H9 (cell line): ENCODE measurements at regions not wholly inside any gene's neighbourhood (a gene's known extent, or its start where the extent isn't known, plus 50 kb on each side); places are given as distances from the start of the nearest gene placed in this dataset.

ENCODE experiments used
- DNase-seq: peaks from one replicate; pipeline ENCODE4 v3.0.0-alpha.2; 2017
- H2AFZ ChIP-seq: one replicate; pipeline ENCODE4 v1.6.1; 2013; ENCODE audit warnings: mild to moderate bottlenecking, low read length, control low read depth, moderate library complexity
- H2AK5ac ChIP-seq: 2 replicates; pipeline ENCODE4 v1.6.1; 2013; ENCODE audit warnings: low read length, control low read depth, mixed read lengths; ENCODE audit not compliant: insufficient read length
- H2BK120ac ChIP-seq: one replicate; pipeline ENCODE4 v1.6.1; 2013; ENCODE audit warnings: low read depth, mild to moderate bottlenecking, low read length, control low read depth, inconsistent platforms; ENCODE audit not compliant: poor library complexity, severe bottlenecking
- H2BK12ac ChIP-seq: 2 replicates; pipeline ENCODE4 v1.6.1; 2013; ENCODE audit warnings: low read length, control low read depth, mixed read lengths, low read depth; ENCODE audit not compliant: insufficient read length
- H2BK15ac ChIP-seq: 2 replicates; pipeline ENCODE4 v1.6.1; 2013; ENCODE audit warnings: low read depth, low read length, control low read depth
- H2BK20ac ChIP-seq: one replicate; pipeline ENCODE4 v1.6.1; 2013; ENCODE audit warnings: low read depth, mild to moderate bottlenecking, low read length, control low read depth, inconsistent platforms; ENCODE audit not compliant: poor library complexity, severe bottlenecking
- H2BK5ac ChIP-seq: 2 replicates; pipeline ENCODE4 v1.6.1; 2013; ENCODE audit warnings: low read length, control low read depth, mixed read lengths; ENCODE audit not compliant: insufficient read length
- H3K14ac ChIP-seq: 2 replicates; pipeline ENCODE4 v1.6.1; 2013; ENCODE audit warnings: low read length, control low read depth; ENCODE audit not compliant: insufficient read depth
- H3K18ac ChIP-seq: 2 replicates; pipeline ENCODE4 v1.6.1; 2013; ENCODE audit warnings: low read depth, mild to moderate bottlenecking, mixed read lengths, low read length, control low read depth; ENCODE audit not compliant: insufficient read length
- H3K23ac ChIP-seq: 2 replicates; pipeline ENCODE4 v1.6.1; 2013; ENCODE audit warnings: low read length, control low read depth, mixed read lengths, low read depth; ENCODE audit not compliant: insufficient read length
- H3K23me2 ChIP-seq: 2 replicates; pipeline ENCODE4 v1.6.1; 2013; ENCODE audit warnings: low read depth, mild to moderate bottlenecking, mixed read lengths, low read length, control low read depth; ENCODE audit not compliant: insufficient read length, poor library complexity, severe bottlenecking
- H3K27ac ChIP-seq: 2 replicates; pipeline ENCODE4 v1.5.1; 2013; ENCODE audit warnings: low read length, control low read depth, mixed read lengths, low read depth; ENCODE audit not compliant: insufficient read length
- H3K27me3 ChIP-seq: 2 replicates; pipeline ENCODE4 v1.6.1; 2013; ENCODE audit warnings: low read length, control low read depth, inconsistent platforms; ENCODE audit not compliant: insufficient read depth
- H3K4ac ChIP-seq: 2 replicates; pipeline ENCODE4 v1.6.1; 2013; ENCODE audit warnings: low read depth, mild to moderate bottlenecking, control low read depth, inconsistent platforms, low read length, moderate library complexity
- H3K4me1 ChIP-seq: 2 replicates; pipeline ENCODE4 v1.6.1; 2013; ENCODE audit warnings: low read length, control low read depth, inconsistent platforms; ENCODE audit not compliant: insufficient read depth
- H3K4me2 ChIP-seq: 2 replicates; pipeline ENCODE4 v1.6.1; 2013; ENCODE audit warnings: low read length, control low read depth, mixed read lengths; ENCODE audit not compliant: insufficient read length, insufficient read depth
- H3K56ac ChIP-seq: 2 replicates; pipeline ENCODE4 v1.6.1; 2013; ENCODE audit warnings: low read depth, mild to moderate bottlenecking, mixed read lengths, low read length, control low read depth; ENCODE audit not compliant: insufficient read length
- H3K79me1 ChIP-seq: 2 replicates; pipeline ENCODE4 v1.6.1; 2013; ENCODE audit warnings: low read depth, mild to moderate bottlenecking, moderate library complexity, low read length, control low read depth, inconsistent platforms; ENCODE audit not compliant: insufficient read depth, poor library complexity, severe bottlenecking
- H3K79me2 ChIP-seq: 2 replicates; pipeline ENCODE4 v1.6.1; 2013; ENCODE audit warnings: low read length, control low read depth, inconsistent platforms; ENCODE audit not compliant: insufficient read depth
- H3K9ac ChIP-seq: 2 replicates; pipeline ENCODE4 v1.6.1; 2013; ENCODE audit warnings: low read length, control low read depth, mixed read lengths; ENCODE audit not compliant: insufficient read length; ENCODE audit errors: extremely low read depth
- H3K9me3 ChIP-seq: one replicate; pipeline ENCODE4 v1.6.1; 2013; ENCODE audit warnings: low read depth, low read length, inconsistent platforms; ENCODE audit not compliant: control insufficient read depth
- H3T11ph ChIP-seq: one replicate; pipeline ENCODE4 v1.6.1; 2013; ENCODE audit warnings: mild to moderate bottlenecking, low read length, control low read depth, inconsistent platforms
- H4K20me1 ChIP-seq: one replicate; pipeline ENCODE4 v1.6.1; 2013; ENCODE audit not compliant: control insufficient read depth, insufficient read length, insufficient read depth
- H4K5ac ChIP-seq: 2 replicates; pipeline ENCODE4 v1.6.1; 2013; ENCODE audit warnings: low read depth, mild to moderate bottlenecking, mixed read lengths, low read length, control low read depth; ENCODE audit not compliant: insufficient read length
- H4K8ac ChIP-seq: replicated peaks from 2 replicates; pipeline ENCODE4 v1.6.1; 2013; ENCODE audit warnings: low read length, control low read depth, mixed read lengths, low read depth; ENCODE audit not compliant: insufficient read length
- H4K91ac ChIP-seq: 2 replicates; pipeline ENCODE4 v1.6.1; 2013; ENCODE audit warnings: low read depth, mild to moderate bottlenecking, moderate library complexity, mixed read lengths, low read length, control low read depth; ENCODE audit not compliant: insufficient read length
- H3K27ac Mint-ChIP-seq, 3 experiments: 2 replicates in 2 of 3; 3 replicates in 1 of 3; pipeline ENCODE4 v1.8.0; 2020 to 2021; ENCODE audit warnings: mixed read lengths in 3 of 3, mild to moderate bottlenecking in 1 of 3, moderate library complexity in 1 of 3
- H3K27me3 Mint-ChIP-seq: 2 replicates; pipeline ENCODE4 v1.8.0; 2021; ENCODE audit warnings: low read depth, mild to moderate bottlenecking, moderate library complexity, mixed read lengths
- H3K36me3 Mint-ChIP-seq, 3 experiments: 2 replicates in 2 of 3; 3 replicates in 1 of 3; pipeline ENCODE4 v1.8.0; 2020 to 2021; ENCODE audit warnings: low read depth in 3 of 3, mixed read lengths in 3 of 3; ENCODE audit not compliant: insufficient read depth in 1 of 3
- H3K4me1 Mint-ChIP-seq, 2 experiments: 2 replicates each; pipeline ENCODE4 v1.8.0; 2020; ENCODE audit warnings: mixed read lengths in 2 of 2
- H3K4me3 Mint-ChIP-seq, 2 experiments: 2 replicates in 1 of 2; 3 replicates in 1 of 2; pipeline ENCODE4 v1.8.0; 2020 to 2021; ENCODE audit warnings: mild to moderate bottlenecking in 2 of 2, mixed read lengths in 2 of 2, moderate library complexity in 1 of 2
- H3K9me3 Mint-ChIP-seq, 2 experiments: 2 replicates in 1 of 2; 3 replicates in 1 of 2; pipeline ENCODE4 v1.8.0; 2020; ENCODE audit warnings: mild to moderate bottlenecking in 2 of 2, mixed read lengths in 2 of 2, moderate library complexity in 1 of 2
- WGBS: extraction: QIAGEN DNeasy Blood & Tissue Kit; methylation state at CpG from one replicate; pipeline ENCODE4 v1.1.7; 2013; ENCODE audit warnings: missing lambda C conversion rate, low lambda C conversion rate, mixed read lengths; ENCODE audit not compliant: insufficient read length; ENCODE audit errors: extremely low coverage; 5-methylcytosine and 5-hydroxymethylcytosine counted together
- TF ChIP-seq, protein P1 (sequence below): fragments of 200-600 bp; sonication (generic); conservative IDR thresholded peaks from 3 replicates; pipeline ENCODE4 v1.8.0; 2021; ENCODE audit warnings: antibody characterized with exemption, mild to moderate bottlenecking

DNA sequence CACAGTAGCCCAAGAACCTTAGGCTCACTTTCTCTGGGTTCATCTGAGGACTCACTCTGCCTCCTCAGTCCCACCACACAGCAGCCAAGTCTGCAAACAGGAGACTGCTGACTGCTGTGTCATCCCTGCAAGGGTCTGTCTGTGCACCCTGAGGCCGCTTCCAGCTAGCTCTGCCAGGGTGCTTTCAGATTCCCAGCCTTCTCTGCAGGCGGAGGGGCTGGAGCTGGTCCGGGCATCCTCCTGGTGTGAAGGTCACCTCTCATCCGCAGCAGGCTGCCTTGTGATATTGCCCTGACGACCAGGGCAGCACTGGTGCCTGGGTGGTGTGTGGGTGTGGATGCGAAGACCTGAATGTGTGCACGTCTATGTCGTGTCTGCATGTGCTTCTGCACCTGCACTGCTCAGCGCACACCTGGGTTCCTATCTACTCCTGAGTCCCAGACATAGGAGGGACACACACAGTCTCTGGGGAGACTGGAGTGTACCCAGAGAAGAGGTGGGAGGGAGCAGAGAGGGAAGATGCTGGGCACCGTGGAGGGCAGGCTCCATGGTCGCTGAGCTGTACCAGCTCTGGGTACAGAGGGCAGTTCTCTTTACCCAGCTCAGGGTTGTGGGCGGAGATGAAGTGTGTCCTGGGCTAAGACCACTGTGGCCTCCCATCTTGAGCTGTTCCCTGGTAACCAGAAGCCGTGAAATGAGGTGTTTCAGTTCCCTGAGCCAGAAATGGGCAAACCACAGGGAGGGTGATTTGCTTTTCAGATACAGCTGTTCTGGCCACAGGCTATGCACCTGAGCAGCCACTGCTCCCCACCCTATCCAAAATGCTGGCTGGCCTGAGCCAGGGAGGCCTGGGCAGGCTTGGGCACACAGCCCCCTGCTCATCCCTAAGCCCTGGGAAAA lies 160.9 kb upstream of the CSF3R start:
- H3K56ac ChIP-seq, result no peak overlapping the region
- no CpG with 5 or more reads among the region's 13 CpGs for WGBS
- H3K79me1 ChIP-seq, result no peaks in the 10 kb centered on the region
- no peak overlapping the region for H4K5ac ChIP-seq
- H3K23me2 ChIP-seq, result no peaks in the 10 kb centered on the region
- H3K27ac ChIP-seq, result no peak overlapping the region
- H4K91ac ChIP-seq, result no peak overlapping the region
- H3K14ac ChIP-seq, result no peak overlapping the region
- no peak overlapping the region for H2BK12ac ChIP-seq
- H2BK120ac ChIP-seq, result no peak overlapping the region
- H3K4ac ChIP-seq, result no peak overlapping the region
- no peak overlapping the region for H2AFZ ChIP-seq
- H2BK20ac ChIP-seq, result no peak overlapping the region
- no peak overlapping the region for H4K8ac ChIP-seq
- H3T11ph ChIP-seq, result no peak overlapping the region
- H2BK15ac ChIP-seq, result no peak overlapping the region
- H4K20me1 ChIP-seq, result no peaks in the 10 kb centered on the region
- no peaks in the 10 kb centered on the region for H3K9me3 Mint-ChIP-seq
- H3K23ac ChIP-seq, result no peak overlapping the region
- H3K4me3 Mint-ChIP-seq, result no peak overlapping the region
- no peaks in the 10 kb centered on the region for H3K79me2 ChIP-seq
- H3K9me3 ChIP-seq, result no peaks in the 10 kb centered on the region
- H3K36me3 Mint-ChIP-seq, result no peaks in the 10 kb centered on the region
- H3K4me1 Mint-ChIP-seq, result peaks cover 16 to 18% of the 10 kb centered on the region in 2 experiments
- no peak for DNase-seq
- no peak overlapping the region for H2AK5ac ChIP-seq
- no peak overlapping the region for H3K4me2 ChIP-seq
- H3K4me1 ChIP-seq, result 0 out of 2 replicates have a peak, but pooled peaks cover 3% of the 10 kb centered on the region
- H3K27ac Mint-ChIP-seq, result no peak overlapping the region
- H3K18ac ChIP-seq, result no peak overlapping the region
- H3K27me3 ChIP-seq, result no peaks in the 10 kb centered on the region
- TF ChIP-seq, protein P1, sequence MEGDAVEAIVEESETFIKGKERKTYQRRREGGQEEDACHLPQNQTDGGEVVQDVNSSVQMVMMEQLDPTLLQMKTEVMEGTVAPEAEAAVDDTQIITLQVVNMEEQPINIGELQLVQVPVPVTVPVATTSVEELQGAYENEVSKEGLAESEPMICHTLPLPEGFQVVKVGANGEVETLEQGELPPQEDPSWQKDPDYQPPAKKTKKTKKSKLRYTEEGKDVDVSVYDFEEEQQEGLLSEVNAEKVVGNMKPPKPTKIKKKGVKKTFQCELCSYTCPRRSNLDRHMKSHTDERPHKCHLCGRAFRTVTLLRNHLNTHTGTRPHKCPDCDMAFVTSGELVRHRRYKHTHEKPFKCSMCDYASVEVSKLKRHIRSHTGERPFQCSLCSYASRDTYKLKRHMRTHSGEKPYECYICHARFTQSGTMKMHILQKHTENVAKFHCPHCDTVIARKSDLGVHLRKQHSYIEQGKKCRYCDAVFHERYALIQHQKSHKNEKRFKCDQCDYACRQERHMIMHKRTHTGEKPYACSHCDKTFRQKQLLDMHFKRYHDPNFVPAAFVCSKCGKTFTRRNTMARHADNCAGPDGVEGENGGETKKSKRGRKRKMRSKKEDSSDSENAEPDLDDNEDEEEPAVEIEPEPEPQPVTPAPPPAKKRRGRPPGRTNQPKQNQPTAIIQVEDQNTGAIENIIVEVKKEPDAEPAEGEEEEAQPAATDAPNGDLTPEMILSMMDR, result no peak
- H3K27me3 Mint-ChIP-seq, result peaks cover 2% of the 10 kb centered on the region
- H2BK5ac ChIP-seq, result no peak overlapping the region
- H3K9ac ChIP-seq, result no peak overlapping the region
